K562 (cell line): ENCODE measurements at regions not wholly inside any gene's neighbourhood (a gene's known extent, or its start where the extent isn't known, plus 50 kb on each side); places are given as distances from the start of the nearest gene placed in this dataset.

ENCODE experiments used
- AFF1 ChIP-seq, 2 experiments: fragments of 450-650 bp; IDR thresholded peaks; 2 replicates each; pipeline ENCODE4 v1.6.1; 2018; ENCODE audit warnings: mild to moderate bottlenecking in 2 of 2, low read depth in 1 of 2; ENCODE audit not compliant: partially characterized antibody in 2 of 2
- BDP1 ChIP-seq: IDR thresholded peaks from 3 replicates; pipeline ENCODE4 v1.6.1; 2011; ENCODE audit not compliant: insufficient read length, insufficient read depth
- CHD1 ChIP-seq: fragments of 200-600 bp; sonication (generic); IDR thresholded peaks from one replicate; pipeline ENCODE4 v1.6.1; 2012; ENCODE audit warnings: mild to moderate bottlenecking, moderate library complexity, low read length, inconsistent platforms
- CTCF ChIP-seq, 3 experiments: IDR thresholded peaks in 2 of 3; conservative IDR thresholded peaks in 1 of 3; 2 replicates each; pipeline ENCODE4 v1.5.1; 2011 to 2012; ENCODE audit warnings: low read length in 3 of 3, mild to moderate bottlenecking in 3 of 3, control low read depth in 2 of 3, improper control_type of control experiment in 1 of 3, inconsistent platforms in 1 of 3, low read depth in 1 of 3, mixed read lengths in 1 of 3, moderate library complexity in 1 of 3; ENCODE audit not compliant: insufficient read depth in 2 of 3
- ELK1 ChIP-seq: sonication (generic); formaldehyde crosslinking; IDR thresholded peaks from 2 replicates; pipeline ENCODE4 v1.8.1; 2022; ENCODE audit warnings: missing genetic modification reagents
- ETV6 ChIP-seq, 3 experiments: fragments of 150-350 bp in 1 of 3; sonication (generic) in 1 of 3; formaldehyde crosslinking in 1 of 3; IDR thresholded peaks; 2 replicates each; pipeline versions ENCODE4 v1.6.1 to v1.8.0; 2014 to 2022; ENCODE audit warnings: borderline replicate concordance in 2 of 3, low read depth in 2 of 3, antibody characterized with exemption in 1 of 3, low read length in 1 of 3, mild to moderate bottlenecking in 1 of 3, missing genetic modification reagents in 1 of 3
- HDAC1 ChIP-seq, 2 experiments: fragments of 450-650 bp; IDR thresholded peaks; 2 replicates each; pipeline ENCODE4 v1.6.1; 2016 to 2017; ENCODE audit warnings: inconsistent platforms in 1 of 2, mild to moderate bottlenecking in 1 of 2, moderate library complexity in 1 of 2
- NR2C2 ChIP-seq, 2 experiments: fragments of 200-800 bp in 1 of 2; sonication (Bioruptor generic) in 1 of 2; sonication (generic) in 1 of 2; formaldehyde crosslinking in 1 of 2; IDR thresholded peaks; 2 replicates each; pipeline versions ENCODE4 v1.6.1 to v1.8.0; 2016 to 2022; ENCODE audit warnings: mild to moderate bottlenecking in 1 of 2, missing compliant biosample characterization in 1 of 2, missing genetic modification characterization in 1 of 2, missing genetic modification reagents in 1 of 2
- POLR2A ChIP-seq: fragments of 450-650 bp; conservative IDR thresholded peaks from 2 replicates; pipeline ENCODE4 v1.6.1; 2016
- POLR2AphosphoS2 ChIP-seq: IDR thresholded peaks from 2 replicates; pipeline ENCODE4 v1.6.1; 2012; ENCODE audit warnings: low read length, improper control_type of control experiment
- POLR2AphosphoS5 ChIP-seq: IDR thresholded peaks from 2 replicates; pipeline ENCODE4 v1.6.1; 2011; ENCODE audit warnings: mild to moderate bottlenecking, low read depth, low read length, moderate library complexity; ENCODE audit not compliant: control insufficient read depth, insufficient read depth
- TBL1XR1 ChIP-seq, 2 experiments: IDR thresholded peaks; 2 replicates each; pipeline ENCODE4 v1.6.1; 2012; ENCODE audit warnings: improper control_type of control experiment in 2 of 2, low read length in 2 of 2, mild to moderate bottlenecking in 1 of 2
- ZBTB17 ChIP-seq: fragments of 450-650 bp; formaldehyde crosslinking; IDR thresholded peaks from 2 replicates; pipeline ENCODE4 v1.4.0; 2020; ENCODE audit warnings: mild to moderate bottlenecking
- ZNF778 ChIP-seq: fragments of 450-650 bp; formaldehyde crosslinking; IDR thresholded peaks from 2 replicates; pipeline ENCODE4 v1.4.0; 2020; ENCODE audit warnings: mild to moderate bottlenecking, moderate library complexity

DNA sequence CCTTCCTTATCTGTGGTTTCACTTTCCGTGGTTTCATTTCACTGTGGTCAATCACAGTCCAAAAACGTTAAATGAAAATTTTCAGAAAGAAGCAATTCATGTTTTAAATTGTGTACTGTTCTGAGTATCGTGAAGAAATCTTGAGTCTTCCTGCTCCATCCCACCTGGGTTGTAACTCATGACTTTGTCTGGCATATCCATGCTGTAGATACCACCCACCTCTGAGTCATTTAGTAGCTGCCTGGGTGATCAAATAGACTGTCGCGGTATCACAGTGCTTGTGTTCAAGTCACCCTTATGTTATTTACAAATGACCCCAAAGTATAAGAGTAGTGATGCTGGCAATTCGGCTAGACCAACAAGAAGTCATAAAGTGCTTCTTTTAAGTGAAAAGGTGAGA is 521.2 kb downstream of the AACS start:
- TF ChIP-seq CHD1 (no peak), POLR2AphosphoS5 (no peak), ELK1 (CRISPR knock-in tag) (no peak), ZNF778 (CRISPR knock-in tag) (no peak), CTCF (IDR thresholded peaks at IDR 0.05 in 2 of 3, conservative IDR thresholded peaks at IDR 0.05 in 1 of 3; ENCODE audit: insufficient read depth in 2 of 3, low read depth in 1 of 3, low read length in 3 of 3) (no peak), ETV6 (IDR thresholded peaks at IDR 0.05; ENCODE audit: borderline replicate concordance in 1 of 2, low read depth in 2 of 2, low read length in 1 of 2) (no peak), ETV6 (CRISPR knock-in tag; IDR thresholded peaks at IDR 0.05; ENCODE audit: borderline replicate concordance) (no peak), NR2C2 (CRISPR knock-in tag; IDR thresholded peaks at IDR 0.05) (no peak), NR2C2 (tag; IDR thresholded peaks at IDR 0.05) (no peak), BDP1 (no peak), TBL1XR1 (IDR thresholded peaks at IDR 0.05; ENCODE audit: low read length in 2 of 2) (no peak), HDAC1 (IDR thresholded peaks at IDR 0.05) (no peak), POLR2A (no peak), POLR2AphosphoS2 (no peak), ZBTB17 (CRISPR knock-in tag) (no peak), AFF1 (IDR thresholded peaks at IDR 0.05; ENCODE audit: low read depth in 1 of 2, partially characterized antibody in 2 of 2) (no peak)
